ENCODE measurements at regions not wholly inside any gene's neighbourhood (a gene's known extent, or its start where the extent isn't known, plus 50 kb on each side); places are given as distances from the start of the nearest gene placed in this dataset.
A peak's percentile ranks its signal among the peaks of the same experiment; 100 is the strongest.

GRCh38 chr11:8340296-8340695, 76.6 kb upstream of the LMO1 start:
- DNase-seq: no peak

- no peak for DNase-seq
Measured at GRCh38 chr11:8339592-8340022, 75.9 kb upstream of the LMO1 start.

GRCh38 chr11:8338138-8338537, 74.5 kb upstream of the LMO1 start:
- DNase-seq: peak; percentile 46 to 58

GRCh38 chr11:8337130-8337795, 73.6 kb upstream of the LMO1 start:
- DNase-seq: no peak

GRCh38 chr11:8336356-8337129, 72.9 kb upstream of the LMO1 start:
- DNase-seq: no peak

GRCh38 chr11:8335683-8336082, 72.0 kb upstream of the LMO1 start:
- DNase-seq: no peak

GRCh38 chr11:8335186-8335585, 71.5 kb upstream of the LMO1 start:
- DNase-seq: no peak

GRCh38 chr11:8333811-8334401, 70.2 kb upstream of the LMO1 start:
- DNase-seq: no peak

- no peak for DNase-seq
Measured at GRCh38 chr11:8333376-8333775, 69.7 kb upstream of the LMO1 start.

- no peak for DNase-seq
Measured at GRCh38 chr11:8332891-8333290, 69.2 kb upstream of the LMO1 start.

- no peak for DNase-seq
Measured at GRCh38 chr11:8332196-8332595, 68.5 kb upstream of the LMO1 start.

- no peak for DNase-seq
Measured at GRCh38 chr11:8331767-8332166, 68.1 kb upstream of the LMO1 start.

- no peak for DNase-seq
Measured at GRCh38 chr11:8330896-8331295, 67.2 kb upstream of the LMO1 start.

- DNase-seq: no peak
Measured at GRCh38 chr11:8330404-8330803, 66.7 kb upstream of the LMO1 start.

- DNase-seq: no peak
Measured at GRCh38 chr11:8329847-8330361, 66.2 kb upstream of the LMO1 start.

GRCh38 chr11:8329336-8329735, 65.7 kb upstream of the LMO1 start:
- no peak for DNase-seq

GRCh38 chr11:8328848-8329330, 65.2 kb upstream of the LMO1 start:
- DNase-seq: peak; percentile 81 to 86

GRCh38 chr11:8328231-8328794, 64.6 kb upstream of the LMO1 start:
- no peak for DNase-seq

GRCh38 chr11:8327761-8328192, 64.1 kb upstream of the LMO1 start:
- no peak for DNase-seq

GRCh38 chr11:8326337-8326736, 62.7 kb upstream of the LMO1 start:
- no peak for DNase-seq

- no peak for DNase-seq
Measured at GRCh38 chr11:8325591-8326304, 62.1 kb upstream of the LMO1 start.

GRCh38 chr11:8323161-8323935, 59.7 kb upstream of the LMO1 start:
- DNase-seq: no peak
